NCI-H2196 treated with DMSO at 0.1 percent for 48 hours (cell line): ENCODE measurements at regions not wholly inside any gene's neighbourhood (a gene's known extent, or its start where the extent isn't known, plus 50 kb on each side); places are given as distances from the start of the nearest gene placed in this dataset.
A peak's percentile ranks its signal among the peaks of the same experiment; 100 is the strongest.
"Not testable (repeated sequence)": the region's sequence is repeated elsewhere in the genome, so short reads cannot be mapped to it uniquely, and the experiment has no call there.

Experiments used
- DNase-seq: peaks from one replicate; lab custom pipeline; 2025; ENCODE audit not compliant: unreplicated experiment; lab: John Stamatoyannopoulos, UW

- no peak for DNase-seq
These were observed 107.5 kb upstream of the SCAF8 start for GRCh38 chr6:154625721-154626120.

GRCh38 chr6:154629127-154629526 lies 104.1 kb upstream of the SCAF8 start:
- DNase-seq: no peak

- DNase-seq: no peak
These were observed 101.1 kb upstream of the SCAF8 start for GRCh38 chr6:154632119-154632518.

- no peak for DNase-seq
These were observed 95.8 kb upstream of the SCAF8 start for GRCh38 chr6:154637392-154637791.

GRCh38 chr6:154638369-154638768 lies 94.8 kb upstream of the SCAF8 start:
- no peak for DNase-seq

GRCh38 chr6:154639196-154639595 lies 94.0 kb upstream of the SCAF8 start:
- DNase-seq: not testable (repeated sequence)

GRCh38 chr6:154648188-154648887 lies 84.9 kb upstream of the SCAF8 start:
- no peak for DNase-seq

- DNase-seq: no peak
These were observed 84.4 kb upstream of the SCAF8 start for GRCh38 chr6:154648888-154649205.

- DNase-seq: no peak
These were observed 83.5 kb upstream of the SCAF8 start for GRCh38 chr6:154649721-154650120.

GRCh38 chr6:154650351-154650750 lies 82.9 kb upstream of the SCAF8 start:
- no peak for DNase-seq

GRCh38 chr6:154651656-154652055 lies 81.6 kb upstream of the SCAF8 start:
- no peak for DNase-seq

- DNase-seq: no peak
These were observed 79.8 kb upstream of the SCAF8 start for GRCh38 chr6:154653385-154653784.

- no peak for DNase-seq
These were observed 79.4 kb upstream of the SCAF8 start for GRCh38 chr6:154653853-154654252.

GRCh38 chr6:154656660-154657059 lies 76.6 kb upstream of the SCAF8 start:
- no peak for DNase-seq

- DNase-seq: no peak
These were observed 71.4 kb upstream of the SCAF8 start for GRCh38 chr6:154661768-154662167.

- DNase-seq: no peak
These were observed 68.9 kb upstream of the SCAF8 start for GRCh38 chr6:154664287-154664686.

GRCh38 chr6:154668156-154668555 lies 65.1 kb upstream of the SCAF8 start:
- DNase-seq: no peak

- DNase-seq: no peak
These were observed 61.1 kb upstream of the SCAF8 start for GRCh38 chr6:154672086-154672485.

GRCh38 chr6:154673919-154674318 lies 59.3 kb upstream of the SCAF8 start:
- DNase-seq: no peak

GRCh38 chr6:154675602-154676088 lies 57.6 kb upstream of the SCAF8 start:
- DNase-seq: peak; percentile 58

- DNase-seq: no peak
These were observed 50.5 kb upstream of the SCAF8 start for GRCh38 chr6:154682633-154683125.
